GM18519 (cell line): ENCODE measurements at regions not wholly inside any gene's neighbourhood (a gene's known extent, or its start where the extent isn't known, plus 50 kb on each side); places are given as distances from the start of the nearest gene placed in this dataset.

Experiments
- ATAC-seq: cut with Tn5 transposase; IDR thresholded peaks from one replicate; pipeline ENCODE4 v1.9.1; 2021; ENCODE audit warnings: mild to moderate bottlenecking, moderate library complexity; ENCODE audit not compliant: unreplicated experiment, low FRiP score

DNA sequence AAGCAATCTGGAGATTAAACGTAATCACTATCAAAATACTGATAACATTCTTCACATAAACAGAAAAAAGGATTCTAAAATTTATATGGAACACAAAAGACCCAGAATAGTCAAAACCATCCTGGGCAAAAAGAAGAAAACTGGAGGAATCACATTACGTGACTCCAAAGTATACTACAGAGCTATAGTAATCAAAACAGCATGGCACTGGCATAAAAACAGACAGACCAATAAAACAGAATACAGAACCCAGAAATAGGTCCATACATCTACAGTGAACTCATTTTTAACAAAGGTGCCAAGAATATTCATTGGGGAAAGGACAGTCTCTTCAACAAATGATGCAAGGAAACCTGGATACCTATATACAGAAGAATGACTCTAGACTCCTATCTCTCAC is 621.9 kb upstream of the CCDC54 start:
- no peak for ATAC-seq

DNA sequence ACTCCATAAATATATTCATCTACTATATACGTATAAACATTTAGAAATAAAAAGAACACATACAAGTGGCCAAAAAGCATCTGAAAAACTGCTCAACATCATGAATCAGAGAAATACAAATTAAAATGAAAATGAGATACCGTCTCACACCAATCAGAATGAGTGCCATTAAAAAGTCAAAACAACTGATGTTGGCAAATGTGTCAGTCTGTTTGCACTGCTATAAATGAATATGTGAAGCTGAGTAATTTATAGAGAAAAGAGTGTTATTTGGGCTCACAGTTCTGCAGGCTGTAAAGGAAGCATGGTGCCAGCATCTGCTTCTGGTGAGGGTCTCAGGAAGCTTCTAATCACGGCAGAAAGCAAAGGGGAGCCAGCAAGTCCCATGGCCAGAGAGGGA is 620.3 kb upstream of the CCDC54 start:
- ATAC-seq, result no peak

DNA sequence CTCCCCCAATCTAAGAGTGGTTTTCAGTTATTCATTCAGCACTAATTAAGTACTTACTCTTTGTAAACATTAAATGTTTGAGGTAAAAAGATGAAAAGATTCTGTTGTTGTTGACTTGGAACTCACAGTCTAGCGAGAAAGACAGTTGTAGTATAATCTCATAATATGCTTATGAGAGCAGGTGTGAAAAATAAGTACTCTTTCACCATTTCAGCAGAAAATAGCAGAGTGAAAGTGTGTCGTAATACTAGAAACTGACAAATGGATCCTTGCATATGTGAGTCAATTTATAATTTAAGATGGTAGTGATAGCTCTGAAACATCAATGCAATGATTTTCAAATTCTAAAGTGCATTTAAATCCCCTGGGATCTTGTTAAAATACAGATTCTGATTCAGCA is 618.8 kb upstream of the CCDC54 start:
- no peak for ATAC-seq

DNA sequence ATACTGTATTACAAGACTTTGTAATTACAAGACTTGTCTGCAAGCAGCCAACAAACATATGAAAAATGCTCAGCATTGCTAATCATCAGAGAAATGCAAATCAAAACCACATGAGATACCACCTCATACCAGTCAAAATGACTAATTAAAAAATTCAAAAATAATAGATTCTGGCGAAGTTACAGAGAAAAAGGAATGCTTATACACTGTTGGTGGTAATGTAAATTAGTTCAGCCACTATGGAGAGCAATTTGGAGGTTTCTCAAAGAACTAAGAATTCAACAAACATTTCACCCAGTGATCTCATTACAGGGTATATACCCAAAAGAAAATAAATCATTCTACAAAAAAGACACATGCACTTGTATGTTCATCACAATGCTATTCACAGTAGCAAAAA is 617.5 kb upstream of the CCDC54 start:
- ATAC-seq, result no peak

DNA sequence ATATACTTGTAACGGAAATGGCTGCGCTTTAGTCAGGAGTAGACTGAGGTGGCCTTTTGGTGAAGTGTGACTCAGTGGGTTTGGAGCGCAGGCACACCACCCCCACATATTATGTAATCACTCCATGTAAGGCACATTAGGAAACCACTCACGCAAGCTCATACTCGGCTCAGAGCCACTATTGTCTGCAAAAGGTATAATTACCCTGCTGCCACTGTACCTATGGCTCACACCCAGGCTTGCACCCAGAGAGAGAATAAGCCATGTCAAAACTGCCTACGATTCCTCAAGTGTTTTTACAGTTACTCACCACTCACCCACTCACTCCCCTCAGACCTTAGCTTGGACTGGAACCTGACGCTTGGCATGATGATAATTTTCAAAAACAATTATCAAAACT is 611.9 kb upstream of the CCDC54 start:
- no peak for ATAC-seq

DNA sequence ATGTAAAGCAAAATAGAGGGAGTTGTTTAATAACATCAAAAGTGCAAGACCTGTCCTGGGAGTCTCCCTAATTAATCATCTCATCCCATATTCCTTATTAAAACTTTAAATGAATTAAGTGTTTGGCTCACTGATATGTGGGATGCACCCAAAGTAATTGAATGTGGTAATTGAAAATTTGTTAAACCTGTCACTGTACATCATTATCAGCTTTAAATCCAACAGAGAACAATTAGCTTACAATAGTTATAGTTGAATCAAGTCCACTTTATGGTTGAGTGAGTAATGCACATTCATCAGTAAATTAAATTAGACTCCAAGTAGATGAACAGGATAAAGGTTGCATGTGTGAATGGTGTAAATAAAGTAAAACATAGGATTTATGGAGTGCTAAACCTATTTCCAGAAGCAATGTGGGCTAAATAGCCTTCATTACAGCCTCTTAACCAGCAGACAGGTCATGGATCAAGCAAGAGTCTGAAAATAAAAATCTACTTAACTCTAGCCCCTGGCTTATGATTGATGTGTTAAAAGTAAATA is 608.2 kb upstream of the CCDC54 start:
- ATAC-seq, result no peak

DNA sequence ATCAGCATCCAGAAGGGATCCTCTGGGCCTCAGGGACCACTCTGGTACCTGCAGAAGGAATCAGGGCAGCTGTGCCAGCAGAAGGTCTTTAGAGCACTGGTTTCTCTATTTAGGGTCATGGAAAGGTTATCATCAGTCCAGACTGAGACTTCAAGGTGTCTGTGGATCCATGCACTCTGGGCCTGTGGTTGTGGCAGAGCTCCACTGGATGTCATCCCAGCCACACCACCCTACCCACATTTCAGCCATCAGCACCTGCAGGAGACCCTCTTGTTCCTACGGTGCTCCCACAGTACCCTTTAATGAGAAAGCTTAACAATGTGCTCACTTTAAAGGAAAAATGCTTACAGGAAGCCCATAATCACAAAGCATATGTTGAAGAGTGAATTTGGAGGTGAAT is 603.4 kb upstream of the CCDC54 start:
- ATAC-seq, result no peak

DNA sequence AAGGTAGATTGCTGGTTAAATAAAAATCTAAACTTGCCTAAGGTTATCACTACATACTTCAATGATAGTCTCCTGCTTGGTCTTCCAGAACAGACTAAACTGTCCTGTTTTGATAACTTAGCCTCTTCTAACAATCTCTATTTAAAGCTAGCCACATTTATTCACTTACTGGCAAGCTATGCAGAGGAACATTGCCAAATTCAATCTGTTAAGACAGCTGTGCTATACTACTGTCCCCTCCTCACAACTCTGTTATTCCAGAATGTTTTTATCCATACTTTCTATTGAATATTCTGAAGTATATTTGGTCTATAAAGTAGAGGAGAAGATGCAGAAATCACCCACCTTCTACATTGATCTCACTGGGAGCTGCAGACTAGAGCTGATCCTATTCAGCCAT is 594.0 kb upstream of the CCDC54 start:
- no peak for ATAC-seq

DNA sequence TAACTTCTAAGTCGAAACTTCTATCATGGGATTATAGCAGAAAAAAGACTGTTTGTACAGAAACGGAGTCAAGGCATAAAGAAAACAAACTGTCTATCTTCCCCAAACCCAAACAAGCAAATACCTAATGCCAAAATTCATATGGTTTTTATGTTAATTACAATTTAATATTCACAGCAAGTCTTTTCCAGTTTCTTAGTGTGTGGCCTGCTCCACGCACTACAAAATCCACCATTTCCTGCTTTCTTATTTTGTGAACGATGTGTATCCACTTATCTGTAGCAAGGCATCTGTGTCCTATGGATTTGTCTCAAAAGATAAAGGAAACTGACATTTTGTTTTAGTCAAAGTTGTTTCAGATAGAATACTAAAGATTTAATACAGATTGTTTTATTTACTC is 588.0 kb upstream of the CCDC54 start:
- ATAC-seq, result no peak

DNA sequence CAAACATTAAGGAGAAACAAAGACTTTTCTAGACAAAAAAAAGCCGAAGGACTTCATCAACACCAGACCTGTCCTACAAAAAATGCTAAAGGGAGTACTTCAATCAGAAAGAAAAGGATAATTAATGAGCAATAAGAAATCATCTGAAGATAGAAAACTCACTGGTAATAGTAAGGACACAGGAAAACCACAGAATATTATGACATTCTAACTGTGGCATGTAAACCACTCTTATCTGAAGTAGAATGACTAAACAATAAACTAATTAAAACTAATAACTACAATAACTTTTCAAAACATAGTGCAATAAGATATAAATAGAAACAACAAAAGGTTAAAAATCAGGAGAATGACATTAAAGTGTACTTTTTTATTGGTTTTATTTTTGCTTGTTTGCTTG is 584.5 kb upstream of the CCDC54 start:
- ATAC-seq, result no peak

DNA sequence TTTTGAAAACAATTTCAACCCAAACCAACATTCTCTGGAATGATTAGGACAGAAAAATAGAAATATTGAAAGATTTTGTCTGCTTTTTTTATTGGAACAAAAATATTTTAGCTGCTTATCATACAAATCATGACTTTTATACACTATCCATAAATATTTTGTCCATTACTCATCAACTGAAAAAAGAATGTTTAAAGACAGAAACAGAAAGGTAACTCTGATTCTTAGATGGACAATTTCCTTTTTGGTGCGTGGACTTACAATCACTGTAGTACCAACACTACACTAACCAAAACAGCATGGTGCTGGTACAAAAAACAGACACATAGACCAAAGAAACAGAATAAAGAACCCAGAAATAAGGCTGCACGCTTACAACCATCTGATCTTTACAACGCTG is 582.8 kb upstream of the CCDC54 start:
- no peak for ATAC-seq

DNA sequence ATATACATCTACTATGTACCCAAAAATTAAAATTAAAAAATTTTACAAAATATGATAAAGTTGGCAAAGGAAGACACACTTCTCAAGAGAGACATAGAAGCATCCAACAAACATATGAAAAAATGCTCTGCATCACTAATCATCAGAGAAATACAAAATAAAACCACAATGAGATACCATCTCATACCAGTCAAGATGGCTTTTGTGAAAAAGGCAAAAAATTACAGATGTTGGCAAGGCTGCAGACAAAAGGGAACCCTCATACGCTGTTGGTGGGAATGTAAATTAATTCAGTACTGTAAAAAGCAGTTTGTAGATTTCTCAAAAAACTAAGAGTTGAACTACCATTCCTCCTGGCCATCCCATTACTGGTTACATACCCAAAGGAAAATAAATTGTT is 581.7 kb upstream of the CCDC54 start:
- ATAC-seq, result no peak

DNA sequence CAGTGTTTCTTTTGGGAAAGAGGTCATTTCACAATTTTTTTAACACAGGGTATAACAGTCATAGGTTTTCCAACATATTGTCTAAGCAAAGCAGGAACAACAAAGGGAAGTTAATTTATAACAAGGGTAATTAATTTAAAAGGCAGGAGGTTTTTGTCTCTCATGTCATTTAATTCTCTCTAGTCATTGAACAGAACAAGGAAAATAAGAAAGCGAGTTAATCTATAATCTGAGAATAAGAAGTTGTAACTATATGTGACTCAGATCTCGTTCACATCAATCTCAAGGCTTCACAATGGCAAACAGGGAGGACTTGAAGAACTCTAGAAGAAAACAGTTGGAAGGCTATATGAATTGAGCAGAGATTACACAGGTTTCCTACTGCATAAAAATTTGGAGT is 579.8 kb upstream of the CCDC54 start:
- no peak for ATAC-seq

DNA sequence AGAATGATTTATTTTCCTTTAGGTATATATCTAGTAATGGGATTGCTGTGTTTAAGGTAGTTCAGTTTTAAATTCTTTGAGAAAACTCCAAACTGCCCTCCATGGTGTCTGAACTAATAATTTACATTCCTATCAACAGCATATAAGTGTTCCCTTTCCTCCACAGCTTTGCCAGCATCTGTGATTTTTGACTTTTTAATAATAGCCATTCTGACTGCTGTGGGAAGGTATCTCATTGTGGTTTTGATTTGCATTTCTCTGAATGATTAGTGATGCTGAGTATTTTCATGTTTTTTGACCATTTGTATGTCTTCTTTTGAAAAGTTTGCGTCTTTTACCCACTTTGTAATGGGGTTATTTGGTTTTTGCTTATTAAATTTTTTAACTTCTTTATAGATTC is 571.6 kb upstream of the CCDC54 start:
- no peak for ATAC-seq

DNA sequence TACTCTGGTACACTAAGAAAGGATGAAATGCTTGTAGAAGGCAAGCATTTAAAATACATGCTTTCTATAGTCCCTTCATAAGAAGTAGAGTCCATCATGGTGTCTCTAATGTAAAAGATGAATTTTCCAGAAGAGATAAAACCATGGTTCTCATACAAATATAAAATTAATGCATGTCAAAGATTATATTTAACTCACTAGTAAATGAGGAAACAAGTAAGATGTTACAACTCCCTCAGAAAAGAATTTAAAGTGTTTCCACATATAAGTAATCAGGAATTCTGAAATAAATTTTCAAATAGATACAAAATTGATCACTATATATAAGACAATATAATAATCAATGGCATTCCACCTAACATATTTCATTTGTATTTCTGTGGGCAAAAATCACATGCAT is 570.3 kb upstream of the CCDC54 start:
- no peak for ATAC-seq

DNA sequence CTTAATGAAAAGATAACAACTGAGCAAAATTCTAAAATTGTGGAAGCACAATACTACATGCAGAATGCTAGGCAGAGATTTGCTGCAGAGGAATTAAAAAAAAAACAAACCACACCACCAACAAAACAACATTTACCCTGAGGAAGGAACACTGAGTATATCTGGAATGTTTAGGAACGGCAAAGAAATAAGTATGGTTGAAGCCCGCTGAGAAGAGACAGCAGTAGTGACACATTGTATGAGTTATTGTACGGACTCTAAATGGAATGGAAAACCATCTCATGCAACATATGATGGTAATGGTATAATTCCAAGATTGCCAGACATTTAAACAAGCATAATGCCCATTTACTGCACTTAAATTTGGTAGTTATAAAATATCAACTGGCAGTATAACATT is 568.2 kb upstream of the CCDC54 start:
- no peak for ATAC-seq

DNA sequence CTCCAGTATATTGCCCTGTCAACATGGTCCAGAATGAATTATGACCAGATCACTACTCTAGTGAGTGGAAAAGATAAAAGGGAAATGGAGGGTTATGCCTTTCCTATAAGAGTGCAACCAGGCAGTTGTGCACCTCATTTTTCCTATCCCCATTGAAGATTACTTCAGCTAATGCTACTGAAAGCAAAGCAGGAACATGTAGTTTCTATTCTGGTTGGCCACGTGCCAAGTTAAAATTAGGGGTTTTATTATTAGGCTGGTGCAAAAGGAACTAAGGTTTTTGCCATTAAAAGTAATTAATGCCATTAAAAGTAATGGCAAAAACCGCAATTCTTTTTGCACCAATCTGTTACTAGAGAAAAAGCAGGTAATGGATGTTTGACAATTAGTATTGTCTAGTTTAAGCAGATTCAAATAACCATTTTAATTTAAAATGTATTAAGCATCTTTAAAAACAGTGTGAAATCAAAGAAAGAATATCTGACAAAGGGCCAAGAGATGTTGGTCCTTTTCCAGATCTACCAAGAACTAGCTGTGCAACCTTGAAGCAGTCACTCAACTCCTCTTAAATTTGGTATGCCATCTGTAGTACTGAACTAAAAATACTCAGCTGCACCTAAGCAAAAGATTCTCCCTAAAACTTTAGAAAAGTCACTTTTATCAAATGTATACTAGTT is 567.5 kb upstream of the CCDC54 start:
- ATAC-seq, result no peak

DNA sequence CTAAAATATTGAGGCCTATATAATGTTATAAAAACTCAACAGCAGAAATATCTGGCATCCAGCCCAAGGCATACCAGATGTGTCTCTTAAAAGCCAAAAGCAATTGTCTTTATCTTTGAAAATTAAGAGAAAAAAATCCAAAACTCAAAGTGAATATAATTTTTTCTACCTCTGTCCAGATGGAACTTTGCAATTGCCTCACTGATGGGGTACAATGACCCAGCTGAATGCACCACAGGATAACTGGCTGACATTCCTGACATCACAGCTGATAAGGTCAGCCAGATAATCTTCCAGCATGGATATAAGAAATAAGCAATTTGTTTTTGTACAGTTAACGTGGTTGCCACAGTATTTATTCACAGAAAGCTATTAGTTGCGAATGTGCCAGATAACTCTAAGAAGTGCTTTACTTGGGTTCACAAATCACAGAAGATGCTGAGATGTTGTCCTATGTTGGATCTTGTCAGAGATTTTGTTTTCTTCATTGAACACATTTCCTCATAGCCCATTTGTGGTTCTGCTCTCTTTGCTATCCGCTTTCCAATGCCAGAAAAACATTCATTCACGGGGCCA is 566.9 kb upstream of the CCDC54 start:
- ATAC-seq, result no peak

DNA sequence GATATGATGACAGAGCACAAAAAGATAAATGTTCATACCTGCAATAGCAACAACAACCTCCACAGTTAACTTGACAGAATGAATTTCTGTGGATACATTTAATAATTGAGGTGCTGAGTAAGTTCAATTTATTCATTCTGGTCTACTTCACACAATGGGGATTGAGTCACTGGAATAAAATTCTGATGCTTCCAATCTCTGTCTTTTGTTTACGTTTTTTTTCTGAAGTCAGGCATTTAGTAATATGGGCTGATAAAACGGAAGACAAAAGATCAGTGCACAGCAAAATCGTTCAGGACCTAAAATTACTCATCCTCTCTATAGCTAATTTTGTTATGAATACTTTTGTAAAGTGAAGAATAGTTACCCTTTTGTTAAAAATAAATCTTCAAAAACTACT is 565.9 kb upstream of the CCDC54 start:
- no peak for ATAC-seq

DNA sequence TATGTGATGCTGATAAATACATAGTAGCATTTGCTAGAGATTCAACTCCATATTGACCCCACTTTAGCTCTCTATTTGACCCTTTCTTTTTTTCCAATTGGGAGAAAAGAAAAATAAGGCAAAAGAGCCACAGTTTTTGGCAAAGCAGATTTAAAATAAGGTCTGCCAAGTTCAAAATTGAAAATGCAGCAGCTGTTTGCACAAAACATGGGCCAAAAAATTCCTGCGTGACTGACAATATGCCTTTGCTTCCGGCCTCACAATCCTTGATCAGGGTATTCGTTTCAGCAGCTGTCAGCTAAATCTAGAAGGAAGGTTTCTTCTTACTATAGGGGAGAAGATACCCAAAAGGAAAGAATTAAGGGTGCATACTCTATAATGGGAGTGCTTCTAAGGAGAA is 563.5 kb upstream of the CCDC54 start:
- ATAC-seq, result no peak

DNA sequence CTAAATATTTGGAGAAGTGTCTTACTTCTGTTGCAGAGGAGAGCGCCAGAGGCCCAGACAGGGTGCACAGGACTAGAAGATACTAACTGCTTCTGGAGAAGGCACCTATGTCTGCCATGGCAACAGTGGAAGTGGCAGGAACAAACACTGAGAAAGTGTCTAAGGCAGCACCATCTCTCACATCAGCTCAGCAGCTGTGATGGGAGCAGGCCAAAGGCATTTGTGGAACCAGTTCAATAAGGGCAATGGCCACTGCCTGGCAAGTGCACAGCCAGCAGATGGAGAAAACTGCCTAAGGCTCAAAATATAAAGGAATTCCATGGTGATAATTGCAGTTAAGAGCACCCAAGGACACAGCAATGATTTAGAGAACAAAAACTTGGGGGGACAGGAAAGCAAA is 563.0 kb upstream of the CCDC54 start:
- no peak for ATAC-seq

DNA sequence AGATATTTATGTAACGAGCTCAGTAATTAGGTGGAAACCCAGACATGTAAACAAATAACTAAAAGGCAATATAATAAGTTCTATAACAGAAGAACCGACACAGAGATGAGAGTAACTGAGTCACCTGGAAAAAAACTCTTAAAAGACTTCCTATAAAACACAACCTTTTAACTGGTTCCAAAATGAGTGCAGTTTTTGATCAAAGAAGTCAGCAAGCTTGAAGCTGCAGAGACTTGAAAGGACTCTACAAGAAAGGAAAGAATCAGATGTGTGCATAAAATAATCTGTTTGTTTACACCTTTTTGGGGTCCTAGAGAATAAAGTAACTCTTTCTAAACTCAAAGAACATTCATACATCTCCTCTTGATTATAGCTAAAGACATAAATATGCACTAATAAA is 560.4 kb upstream of the CCDC54 start:
- ATAC-seq, result no peak

DNA sequence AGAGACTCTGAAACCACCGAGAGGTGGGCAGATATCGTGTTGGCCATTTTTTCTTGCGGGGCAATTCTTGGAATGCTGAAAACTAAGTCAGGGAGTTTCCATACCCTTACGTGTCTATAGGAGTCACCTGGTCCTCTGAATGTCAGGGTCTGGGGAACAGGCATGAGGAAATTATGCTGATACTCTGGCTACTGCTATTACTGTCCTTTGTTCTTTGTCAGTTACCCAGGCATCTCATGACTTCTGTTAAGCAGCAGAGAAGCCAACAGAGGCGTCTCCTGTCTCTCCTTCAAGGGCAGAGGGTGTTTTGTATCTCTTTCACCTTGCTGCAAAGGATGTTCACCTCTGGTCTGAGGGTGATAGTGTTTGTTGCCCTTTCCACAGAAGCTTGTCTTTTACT is 559.5 kb upstream of the CCDC54 start:
- no peak for ATAC-seq
